ENCODE measurements at regions not wholly inside any gene's neighbourhood (a gene's known extent, or its start where the extent isn't known, plus 50 kb on each side); places are given as distances from the start of the nearest gene placed in this dataset.

GRCh38 chr2:120528051-120528692 lies 182.2 kb downstream of the INHBB start (continued):
- TF ChIP-seq ZBTB49 (CRISPR knock-in tag; IDR thresholded peaks at IDR 0.05; ENCODE audit: borderline replicate concordance) (0 out of 2 replicates have a peak, but pooled peaks have one; percentile 49), CREM (IDR thresholded peaks at IDR 0.05) (no peak; the same call in 1 of the 2 replicates), CREM (CRISPR knock-in tag; IDR thresholded peaks at IDR 0.05) (no peak; the same call in 1 of the 2 replicates), ZFYVE20 (CRISPR knock-in tag; IDR thresholded peaks at IDR 0.05; ENCODE audit: borderline replicate concordance, low read depth) (0 out of 2 replicates have a peak, but pooled peaks have one; percentile 46), BCLAF1 (IDR thresholded peaks at IDR 0.05) (no peak), ZNF558 (CRISPR knock-in tag; IDR thresholded peaks at IDR 0.05; ENCODE audit: borderline replicate concordance) (no peak; the same call in 1 of the 2 replicates), ZNF180 (CRISPR knock-in tag; IDR thresholded peaks at IDR 0.05; ENCODE audit: borderline replicate concordance, low read depth) (no peak), ZNF776 (CRISPR knock-in tag; IDR thresholded peaks at IDR 0.05) (no peak), SALL2 (CRISPR knock-in tag; IDR thresholded peaks at IDR 0.05) (0 out of 2 replicates have a peak, but pooled peaks have one; percentile 15), PHF21A (CRISPR knock-in tag; IDR thresholded peaks at IDR 0.05) (no peak; the same call in 1 of the 2 replicates), BORCS8-MEF2B (CRISPR knock-in tag; IDR thresholded peaks at IDR 0.05) (peak; percentile 85), ZFP1 (CRISPR knock-in tag; IDR thresholded peaks at IDR 0.05) (peak; percentile 73; the same call in 1 of the 2 replicates), ZNF256 (CRISPR knock-in tag; conservative IDR thresholded peaks at IDR 0.05) (peak; percentile 76; the same call in 1 of the 2 replicates), SATB2 (CRISPR knock-in tag; IDR thresholded peaks at IDR 0.05) (peak; percentile 48; the same call in 1 of the 2 replicates), RORA (CRISPR knock-in tag; IDR thresholded peaks at IDR 0.05) (no peak), ZBTB2 (CRISPR knock-in tag; IDR thresholded peaks at IDR 0.05; ENCODE audit: low read depth) (no peak), AKAP8 (CRISPR knock-in tag; IDR thresholded peaks at IDR 0.05) (no peak), CAMTA2 (CRISPR knock-in tag; IDR thresholded peaks at IDR 0.05; ENCODE audit: borderline replicate concordance) (no peak), ARID2 (CRISPR knock-in tag; IDR thresholded peaks at IDR 0.05; ENCODE audit: borderline replicate concordance) (peak; percentile 85), HOXA7 (CRISPR knock-in tag; IDR thresholded peaks at IDR 0.05) (peak; percentile 89; the same call in 1 of the 2 replicates), ZNF207 (IDR thresholded peaks at IDR 0.05; ENCODE audit: borderline replicate concordance) (no peak), HOXA5 (CRISPR knock-in tag; IDR thresholded peaks at IDR 0.05) (no peak), YEATS2 (CRISPR knock-in tag; IDR thresholded peaks at IDR 0.05; ENCODE audit: borderline replicate concordance) (peak; percentile 48; the same call in 1 of the 2 replicates), SOX6 (IDR thresholded peaks at IDR 0.05) (no peak), SOX6 (CRISPR knock-in tag; IDR thresholded peaks at IDR 0.05) (no peak; the same call in 1 of the 2 replicates)
